ENCODE measurements at regions not wholly inside any gene's neighbourhood (a gene's known extent, or its start where the extent isn't known, plus 50 kb on each side); places are given as distances from the start of the nearest gene placed in this dataset.
"Not testable (repeated sequence)": the region's sequence is repeated elsewhere in the genome, so short reads cannot be mapped to it uniquely, and the experiment has no call there.

GRCh38 chr18:39311111-39311712 lies 1745.6 kb upstream of the CELF4 start:
- Histone ChIP-seq H3K9me3 (no peaks in the 10 kb centered on the region), H3K4me1 (ENCODE audit: insufficient read depth) (no peaks in the 10 kb centered on the region), H3K27me3 (no peaks in the 10 kb centered on the region), H3K36me3 (no peaks in the 10 kb centered on the region), H3K27ac (no peak overlapping the region), H3K4me3 (no peak overlapping the region)
- 90 to 94% (median 94%) methylated on average over 7 of the region's 7 CpGs for WGBS, 3 donors
- TF ChIP-seq EP300 (IDR thresholded peaks at IDR 0.05) = no peak
- TF ChIP-seq POLR2A (IDR thresholded peaks at IDR 0.05) = no peak
- no peak for TF ChIP-seq CTCF (IDR thresholded peaks at IDR 0.05)
- DNase-seq = no peak
- intact Hi-C loops (cut with DNase I) = no loop called here

GRCh38 chr18:39308931-39309521 lies 1743.4 kb upstream of the CELF4 start:
- H3K4me1 ChIP-seq (ENCODE audit: insufficient read depth); H3K36me3 ChIP-seq; H3K27me3 ChIP-seq; H3K4me3 ChIP-seq; H3K27ac ChIP-seq; intact Hi-C loops (cut with DNase I); H3K9me3 ChIP-seq: not testable (repeated sequence)
- peak in 2 of 5 donors; percentile 8 to 10 for DNase-seq
- 97 to 98% (median 98%) methylated on average over 30 to 36 of the region's 36 CpGs for WGBS, 3 donors

- H3K27ac ChIP-seq = no peak overlapping the region
- H3K4me3 ChIP-seq = no peak overlapping the region
- WGBS, 3 donors = 90 to 95% (median 94%) methylated on average over 1 of the region's 1 CpG
- H3K36me3 ChIP-seq = no peaks in the 10 kb centered on the region
- no peak for TF ChIP-seq EP300 (IDR thresholded peaks at IDR 0.05)
- TF ChIP-seq POLR2A (IDR thresholded peaks at IDR 0.05) = no peak
- no peak for TF ChIP-seq CTCF (IDR thresholded peaks at IDR 0.05)
- H3K4me1 ChIP-seq (ENCODE audit: insufficient read depth) = no peaks in the 10 kb centered on the region
- no peaks in the 10 kb centered on the region for H3K9me3 ChIP-seq
- H3K27me3 ChIP-seq = no peaks in the 10 kb centered on the region
- DNase-seq = no peak
- intact Hi-C loops (cut with DNase I) = no loop called here
These were observed 1740.2 kb upstream of the CELF4 start for GRCh38 chr18:39305766-39306165.

- no peaks in the 10 kb centered on the region for H3K27me3 ChIP-seq
- no peaks in the 10 kb centered on the region for H3K4me1 ChIP-seq (ENCODE audit: insufficient read depth)
- no peak for TF ChIP-seq EP300 (IDR thresholded peaks at IDR 0.05)
- no peak for TF ChIP-seq CTCF (IDR thresholded peaks at IDR 0.05)
- TF ChIP-seq POLR2A (IDR thresholded peaks at IDR 0.05) = no peak
- intact Hi-C loops (cut with DNase I) = no loop called here
- no peaks in the 10 kb centered on the region for H3K36me3 ChIP-seq
- no peaks in the 10 kb centered on the region for H3K9me3 ChIP-seq
- H3K27ac ChIP-seq = no peak overlapping the region
- DNase-seq = no peak
- H3K4me3 ChIP-seq = no peak overlapping the region
These were observed 1736.9 kb upstream of the CELF4 start for GRCh38 chr18:39302481-39302880.

GRCh38 chr18:39299152-39299551 lies 1733.6 kb upstream of the CELF4 start:
- Histone ChIP-seq H3K36me3 (no peaks in the 10 kb centered on the region), H3K9me3 (no peaks in the 10 kb centered on the region), H3K4me1 (ENCODE audit: insufficient read depth) (no peaks in the 10 kb centered on the region), H3K4me3 (no peak overlapping the region), H3K27me3 (no peaks in the 10 kb centered on the region), H3K27ac (no peak overlapping the region)
- TF ChIP-seq POLR2A (IDR thresholded peaks at IDR 0.05) (no peak), CTCF (IDR thresholded peaks at IDR 0.05) (no peak)
- DNase-seq = no peak
- intact Hi-C loops (cut with DNase I) = no loop called here
- WGBS, 3 donors = 48 to 65% (median 52%) methylated on average over 4 of the region's 4 CpGs

Data from ovary (tissue), 7 donors.